GM21737 (cell line): ENCODE measurements at regions not wholly inside any gene's neighbourhood (a gene's known extent, or its start where the extent isn't known, plus 50 kb on each side); places are given as distances from the start of the nearest gene placed in this dataset.

ENCODE experiments used
- ATAC-seq: cut with Tn5 transposase; IDR thresholded peaks from one replicate; pipeline ENCODE4 v1.9.1; 2021; ENCODE audit warnings: mild to moderate bottlenecking, moderate library complexity; ENCODE audit not compliant: unreplicated experiment

- no peak for ATAC-seq
Observed at GRCh38 chr2:128399690-128400291, 81.1 kb upstream of the HS6ST1 start.

- ATAC-seq: no peak
Observed at GRCh38 chr2:128401680-128402079, 83.0 kb upstream of the HS6ST1 start.

- ATAC-seq: no peak
Observed at GRCh38 chr2:128402911-128403670, 84.4 kb upstream of the HS6ST1 start.

- ATAC-seq: no peak
Observed at GRCh38 chr2:128403814-128404708, 85.4 kb upstream of the HS6ST1 start.

GRCh38 chr2:128404709-128405466 is 86.2 kb upstream of the HS6ST1 start:
- no peak for ATAC-seq

- ATAC-seq: no peak
Observed at GRCh38 chr2:128405467-128405900, 86.8 kb upstream of the HS6ST1 start.

GRCh38 chr2:128405981-128406613 is 87.4 kb upstream of the HS6ST1 start:
- ATAC-seq: no peak

GRCh38 chr2:128406736-128407554 is 88.3 kb upstream of the HS6ST1 start:
- no peak for ATAC-seq

- no peak for ATAC-seq
Observed at GRCh38 chr2:128408349-128409305, 90.0 kb upstream of the HS6ST1 start.

- no peak for ATAC-seq
Observed at GRCh38 chr2:128409326-128410034, 90.8 kb upstream of the HS6ST1 start.

GRCh38 chr2:128410035-128410757 is 91.5 kb upstream of the HS6ST1 start:
- no peak for ATAC-seq

- ATAC-seq: no peak
Observed at GRCh38 chr2:128410758-128411215, 92.1 kb upstream of the HS6ST1 start.

- no peak for ATAC-seq
Observed at GRCh38 chr2:128411431-128411830, 92.8 kb upstream of the HS6ST1 start.

GRCh38 chr2:128412181-128412871 is 93.7 kb upstream of the HS6ST1 start:
- ATAC-seq: no peak

- ATAC-seq: no peak
Observed at GRCh38 chr2:128413014-128413717, 94.5 kb upstream of the HS6ST1 start.
